ENCODE measurements at regions not wholly inside any gene's neighbourhood (a gene's known extent, or its start where the extent isn't known, plus 50 kb on each side); places are given as distances from the start of the nearest gene placed in this dataset.
A peak's percentile ranks its signal among the peaks of the same experiment; 100 is the strongest.

GRCh38 chr6:110528930-110529325 lies 52.5 kb upstream of the SLC22A16 start:
- Histone ChIP-seq H3K4me1 (ENCODE audit: control insufficient read depth in 1 of 2, insufficient read depth in 1 of 2, low read depth in 1 of 2, low read length in 1 of 2) (no peaks in the 10 kb centered on the region), H3K4me3 (ENCODE audit: low read depth in 1 of 2, low read length in 1 of 2) (no peak overlapping the region), H3K27me3 (no peaks in the 10 kb centered on the region), H3K36me3 (no peaks in the 10 kb centered on the region), H3K9me3 (no peaks in the 10 kb centered on the region), H3K27ac (no peak overlapping the region)
- no peak for TF ChIP-seq CTCF (IDR thresholded peaks at IDR 0.05)

- H3K27ac ChIP-seq, result no peak overlapping the region
- no peaks in the 10 kb centered on the region for H3K27me3 ChIP-seq
- H3K4me3 ChIP-seq (ENCODE audit: low read depth in 1 of 2, low read length in 1 of 2), result no peak overlapping the region
- TF ChIP-seq CTCF (IDR thresholded peaks at IDR 0.05), result peak; percentile 67
- H3K4me1 ChIP-seq (ENCODE audit: control insufficient read depth in 1 of 2, insufficient read depth in 1 of 2, low read depth in 1 of 2, low read length in 1 of 2), result no peaks in the 10 kb centered on the region
- H3K9me3 ChIP-seq, result no peaks in the 10 kb centered on the region
- no peaks in the 10 kb centered on the region for H3K36me3 ChIP-seq
Observed at GRCh38 chr6:110528101-110528929, 51.9 kb upstream of the SLC22A16 start.

- no peaks in the 10 kb centered on the region for H3K27me3 ChIP-seq
- TF ChIP-seq CTCF (IDR thresholded peaks at IDR 0.05), result no peak
- H3K4me1 ChIP-seq (ENCODE audit: control insufficient read depth in 1 of 2, insufficient read depth in 1 of 2, low read depth in 1 of 2, low read length in 1 of 2), result no peaks in the 10 kb centered on the region
- H3K36me3 ChIP-seq, result no peaks in the 10 kb centered on the region
- no peak overlapping the region for H3K27ac ChIP-seq
- H3K9me3 ChIP-seq, result no peaks in the 10 kb centered on the region
- H3K4me3 ChIP-seq (ENCODE audit: low read depth in 1 of 2, low read length in 1 of 2), result no peak overlapping the region
Observed at GRCh38 chr6:110527516-110527915, 51.1 kb upstream of the SLC22A16 start.

GRCh38 chr6:110526726-110527125 lies 50.3 kb upstream of the SLC22A16 start:
- H3K4me1 ChIP-seq (ENCODE audit: control insufficient read depth in 1 of 2, insufficient read depth in 1 of 2, low read depth in 1 of 2, low read length in 1 of 2), result no peaks in the 10 kb centered on the region
- TF ChIP-seq CTCF (IDR thresholded peaks at IDR 0.05), result no peak

More at GRCh38 chr6:110526726-110527125, 50.3 kb upstream of the SLC22A16 start:
- Histone ChIP-seq H3K4me3 (ENCODE audit: low read depth in 1 of 2, low read length in 1 of 2) (no peak overlapping the region), H3K27me3 (no peaks in the 10 kb centered on the region), H3K36me3 (no peaks in the 10 kb centered on the region), H3K9me3 (no peaks in the 10 kb centered on the region), H3K27ac (no peak overlapping the region)

Measured in neutrophil (primary cell).